Adrenal gland (tissue), 5 donors: ENCODE measurements at regions not wholly inside any gene's neighbourhood (a gene's known extent, or its start where the extent isn't known, plus 50 kb on each side); places are given as distances from the start of the nearest gene placed in this dataset.

Experiments
- CTCF ChIP-seq, 6 experiments: fragments of 450-650 bp in 4 of 6; fragments of 200-600 bp in 2 of 6; sonication (generic) in 1 of 6; IDR thresholded peaks; 1 replicate in 5 of 6; 2 replicates in 1 of 6; pipeline versions ENCODE4 v1.5.1 to v1.8.0; 2016 to 2021; ENCODE audit warnings: antibody characterized with exemption in 6 of 6, mild to moderate bottlenecking in 2 of 6, moderate library complexity in 1 of 6
- POLR2A ChIP-seq, 2 donors: fragments of 450-650 bp; IDR thresholded peaks; one replicate each; pipeline ENCODE4 v1.6.1; 2017; ENCODE audit warnings: antibody characterized with exemption in 2 of 2, mild to moderate bottlenecking in 2 of 2, moderate library complexity in 1 of 2
- donor health status: DM: no; HTN: no; CAD: no.

GRCh38 chr15:44883199-44883877, 73.1 kb upstream of the TERB2 start:
- TF ChIP-seq CTCF (IDR thresholded peaks at IDR 0.05) (no peak), POLR2A (IDR thresholded peaks at IDR 0.05) (no peak)
